ENCODE measurements at regions not wholly inside any gene's neighbourhood (a gene's known extent, or its start where the extent isn't known, plus 50 kb on each side); places are given as distances from the start of the nearest gene placed in this dataset.
A peak's percentile ranks its signal among the peaks of the same experiment; 100 is the strongest.

DNA sequence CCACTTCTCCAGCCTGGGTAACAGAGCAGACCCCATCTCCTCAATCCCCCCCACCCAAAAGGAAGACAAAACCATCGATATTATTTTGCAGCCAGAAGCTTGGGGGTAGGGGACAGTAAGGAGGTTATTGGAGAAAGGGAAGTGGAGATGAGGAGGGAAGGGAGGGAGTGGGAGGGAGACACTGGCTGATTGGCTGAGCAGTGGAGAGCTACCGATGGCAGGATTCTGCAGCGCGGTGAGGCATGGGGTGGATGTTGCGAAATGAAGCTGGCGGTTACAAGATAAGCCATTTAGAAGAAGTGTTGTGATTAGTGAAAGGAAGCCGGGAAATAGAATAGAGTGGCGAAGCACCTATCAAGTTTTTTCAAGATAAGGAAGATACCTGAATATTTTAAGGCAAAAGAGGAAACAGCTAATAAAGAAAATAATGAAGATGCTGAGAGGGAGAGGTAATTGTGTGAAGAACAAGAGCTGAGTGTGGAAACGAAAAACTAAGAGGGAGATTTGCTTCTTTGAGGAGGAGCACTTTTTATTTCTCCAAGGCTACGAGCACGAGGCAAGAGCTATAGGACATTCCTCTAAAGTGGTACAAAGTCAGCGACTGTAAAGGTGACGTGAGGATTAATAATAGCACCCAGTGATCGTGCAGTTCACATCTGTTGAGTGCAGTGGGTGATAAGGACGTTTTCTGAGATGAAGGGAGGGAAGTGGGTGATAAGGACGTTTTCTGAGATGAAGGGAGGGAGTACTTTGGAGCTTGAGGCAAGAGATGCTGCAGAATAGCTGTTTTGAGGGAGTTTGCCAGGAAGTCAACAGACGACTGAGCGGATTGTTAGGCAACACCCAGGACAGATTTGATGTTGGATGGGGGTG is 103.2 kb upstream of the KIF26B start (continued):
- peak; percentile 66; the same call in 1 of the 2 replicates for TF ChIP-seq CBX5 (IDR thresholded peaks at IDR 0.05; ENCODE audit: borderline replicate concordance, low read depth)
- no peak for TF ChIP-seq ILK (tag; IDR thresholded peaks at IDR 0.05; ENCODE audit: borderline replicate concordance, low read depth)
- TF ChIP-seq, protein P1, sequence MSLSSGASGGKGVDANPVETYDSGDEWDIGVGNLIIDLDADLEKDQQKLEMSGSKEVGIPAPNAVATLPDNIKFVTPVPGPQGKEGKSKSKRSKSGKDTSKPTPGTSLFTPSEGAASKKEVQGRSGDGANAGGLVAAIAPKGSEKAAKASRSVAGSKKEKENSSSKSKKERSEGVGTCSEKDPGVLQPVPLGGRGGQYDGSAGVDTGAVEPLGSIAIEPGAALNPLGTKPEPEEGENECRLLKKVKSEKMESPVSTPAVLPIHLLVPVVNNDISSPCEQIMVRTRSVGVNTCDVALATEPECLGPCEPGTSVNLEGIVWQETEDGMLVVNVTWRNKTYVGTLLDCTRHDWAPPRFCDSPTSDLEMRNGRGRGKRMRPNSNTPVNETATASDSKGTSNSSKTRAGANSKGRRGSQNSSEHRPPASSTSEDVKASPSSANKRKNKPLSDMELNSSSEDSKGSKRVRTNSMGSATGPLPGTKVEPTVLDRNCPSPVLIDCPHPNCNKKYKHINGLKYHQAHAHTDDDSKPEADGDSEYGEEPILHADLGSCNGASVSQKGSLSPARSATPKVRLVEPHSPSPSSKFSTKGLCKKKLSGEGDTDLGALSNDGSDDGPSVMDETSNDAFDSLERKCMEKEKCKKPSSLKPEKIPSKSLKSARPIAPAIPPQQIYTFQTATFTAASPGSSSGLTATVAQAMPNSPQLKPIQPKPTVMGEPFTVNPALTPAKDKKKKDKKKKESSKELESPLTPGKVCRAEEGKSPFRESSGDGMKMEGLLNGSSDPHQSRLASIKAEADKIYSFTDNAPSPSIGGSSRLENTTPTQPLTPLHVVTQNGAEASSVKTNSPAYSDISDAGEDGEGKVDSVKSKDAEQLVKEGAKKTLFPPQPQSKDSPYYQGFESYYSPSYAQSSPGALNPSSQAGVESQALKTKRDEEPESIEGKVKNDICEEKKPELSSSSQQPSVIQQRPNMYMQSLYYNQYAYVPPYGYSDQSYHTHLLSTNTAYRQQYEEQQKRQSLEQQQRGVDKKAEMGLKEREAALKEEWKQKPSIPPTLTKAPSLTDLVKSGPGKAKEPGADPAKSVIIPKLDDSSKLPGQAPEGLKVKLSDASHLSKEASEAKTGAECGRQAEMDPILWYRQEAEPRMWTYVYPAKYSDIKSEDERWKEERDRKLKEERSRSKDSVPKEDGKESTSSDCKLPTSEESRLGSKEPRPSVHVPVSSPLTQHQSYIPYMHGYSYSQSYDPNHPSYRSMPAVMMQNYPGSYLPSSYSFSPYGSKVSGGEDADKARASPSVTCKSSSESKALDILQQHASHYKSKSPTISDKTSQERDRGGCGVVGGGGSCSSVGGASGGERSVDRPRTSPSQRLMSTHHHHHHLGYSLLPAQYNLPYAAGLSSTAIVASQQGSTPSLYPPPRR (CRISPR knock-in tag; IDR thresholded peaks at IDR 0.05; ENCODE audit: borderline replicate concordance): peak; percentile 53; the same call in 1 of the 2 replicates
- TF ChIP-seq ZNF785 (CRISPR knock-in tag; IDR thresholded peaks at IDR 0.05): no peak
- no peak for TF ChIP-seq SIRT6 (IDR thresholded peaks at IDR 0.05; ENCODE audit: low read depth, low read length)
- peak; percentile 75 for TF ChIP-seq NFE2 (IDR thresholded peaks at IDR 0.05; ENCODE audit: low read depth)
- TF ChIP-seq KLF10 (CRISPR knock-in tag; IDR thresholded peaks at IDR 0.05): no peak
- TF ChIP-seq KDM2B (CRISPR knock-in tag; IDR thresholded peaks at IDR 0.05): no peak
- peak; percentile 98 for TF ChIP-seq CEBPG (CRISPR knock-in tag; IDR thresholded peaks at IDR 0.05)
- TF ChIP-seq CEBPG (tag; conservative IDR thresholded peaks at IDR 0.05 in 1 of 2, IDR thresholded peaks at IDR 0.05 in 1 of 2): peak; percentile 97 to 99
- TF ChIP-seq CXXC5 (CRISPR knock-in tag; IDR thresholded peaks at IDR 0.05): peak; percentile 78
- no peak; the same call in 1 of the 2 replicates for TF ChIP-seq ZNF79 (CRISPR knock-in tag; IDR thresholded peaks at IDR 0.05; ENCODE audit: low read depth)
- no peak for TF ChIP-seq ZNF23 (CRISPR knock-in tag; IDR thresholded peaks at IDR 0.05)

Measured in K562 (cell line).